ENCODE measurements at regions not wholly inside any gene's neighbourhood (a gene's known extent, or its start where the extent isn't known, plus 50 kb on each side); places are given as distances from the start of the nearest gene placed in this dataset.
"Not testable (repeated sequence)": the region's sequence is repeated elsewhere in the genome, so short reads cannot be mapped to it uniquely, and the experiment has no call there.

GRCh38 chr9:108049026-108049607 lies 559.5 kb upstream of the KLF4 start:
- DNase-seq, result peak; percentile 97

- DNase-seq, result no peak
These were observed 558.9 kb upstream of the KLF4 start for GRCh38 chr9:108048406-108049025.

- not testable (repeated sequence) for DNase-seq
These were observed 558.2 kb upstream of the KLF4 start for GRCh38 chr9:108047777-108048176.

- peak; percentile 49 for DNase-seq
These were observed 557.7 kb upstream of the KLF4 start for GRCh38 chr9:108047264-108047663.

- no peak for DNase-seq
These were observed 556.3 kb upstream of the KLF4 start for GRCh38 chr9:108045851-108046250.

- DNase-seq, result no peak
These were observed 554.0 kb upstream of the KLF4 start for GRCh38 chr9:108043585-108043984.

- DNase-seq, result peak; percentile 86
These were observed 552.0 kb upstream of the KLF4 start for GRCh38 chr9:108041551-108041950.

GRCh38 chr9:108040783-108041182 lies 551.2 kb upstream of the KLF4 start:
- peak; percentile 49 for DNase-seq

- peak; percentile 42 for DNase-seq
These were observed 549.9 kb upstream of the KLF4 start for GRCh38 chr9:108039493-108039892.

GRCh38 chr9:108039012-108039411 lies 549.4 kb upstream of the KLF4 start:
- no peak for DNase-seq

GRCh38 chr9:108035487-108035886 lies 545.9 kb upstream of the KLF4 start:
- no peak for DNase-seq

- DNase-seq, result peak; percentile 54
These were observed 544.7 kb upstream of the KLF4 start for GRCh38 chr9:108033976-108034964.

GRCh38 chr9:108032079-108032478 lies 542.5 kb upstream of the KLF4 start:
- DNase-seq, result not testable (repeated sequence)

- not testable (repeated sequence) for DNase-seq
These were observed 541.7 kb upstream of the KLF4 start for GRCh38 chr9:108031221-108031620.

GRCh38 chr9:108026718-108027117 lies 537.1 kb upstream of the KLF4 start:
- DNase-seq, result not testable (repeated sequence)

- no peak for DNase-seq
These were observed 535.0 kb upstream of the KLF4 start for GRCh38 chr9:108024604-108025003.

GRCh38 chr9:108022246-108022935 lies 532.8 kb upstream of the KLF4 start:
- DNase-seq, result no peak

- DNase-seq, result no peak
These were observed 531.6 kb upstream of the KLF4 start for GRCh38 chr9:108021096-108021710.

- DNase-seq, result no peak
These were observed 530.3 kb upstream of the KLF4 start for GRCh38 chr9:108019821-108020220.

- DNase-seq, result no peak
These were observed 528.1 kb upstream of the KLF4 start for GRCh38 chr9:108017671-108018070.

GRCh38 chr9:108016446-108016845 lies 526.9 kb upstream of the KLF4 start:
- no peak for DNase-seq

- DNase-seq, result no peak
These were observed 526.1 kb upstream of the KLF4 start for GRCh38 chr9:108015690-108016089.

- DNase-seq, result no peak
These were observed 524.8 kb upstream of the KLF4 start for GRCh38 chr9:108014353-108014752.

Data from fibroblast of skin of right biceps (primary cell).